T-cell (primary cell): ENCODE measurements at regions not wholly inside any gene's neighbourhood (a gene's known extent, or its start where the extent isn't known, plus 50 kb on each side); places are given as distances from the start of the nearest gene placed in this dataset.

ENCODE experiments used
- ATAC-seq, 4 experiments: fragments of 200-7000 bp in 3 of 4; fragments of 150-1000 bp in 1 of 4; cut with Tn5 transposase; replicated peaks in 1 of 4; 1 replicate in 3 of 4; 2 replicates in 1 of 4; pipeline ENCODE4 v1.10.0; 2021; ENCODE audit warnings: moderate library complexity in 3 of 4, mild to moderate bottlenecking in 2 of 4, moderate number of reproducible peaks in 1 of 4
- CTCF ChIA-PET, 2 donors: fragments of 300-600 bp; sonication (Branson Sonifier 250); formaldehyde crosslinking; loops; one replicate each; lab custom pipeline; 2022; ENCODE audit warnings: antibody characterized with exemption in 2 of 2; lab: Charles Lee
- POLR2A ChIA-PET, 2 donors: fragments of 300-600 bp; sonication (Branson Sonifier 250); formaldehyde crosslinking; loops; one replicate each; lab custom pipeline; 2022; ENCODE audit warnings: antibody characterized with exemption in 2 of 2; lab: Charles Lee
- DNase-seq, 35 experiments: peaks; one replicate each; pipeline versions ENCODE4 v3.0.0 to v3.0.0-alpha.2; 2013 to 2023
- H3K27ac ChIP-seq: one replicate; pipeline ENCODE4 v1.5.1; 2013; ENCODE audit warnings: low read length
- H3K27me3 ChIP-seq, 2 experiments: replicated peaks in 1 of 2; 1 replicate in 1 of 2; 2 replicates in 1 of 2; pipeline versions ENCODE4 v1.6.1 to v1.7.0; 2013; ENCODE audit warnings: low read length in 1 of 2, mixed read lengths in 1 of 2; ENCODE audit not compliant: control insufficient read depth in 2 of 2, insufficient read depth in 2 of 2; ENCODE audit errors: extremely low read depth in 1 of 2
- H3K36me3 ChIP-seq, 2 donors: 1 replicate in 1 of 2; 2 replicates in 1 of 2; pipeline versions ENCODE4 v1.6.1 to v1.7.0; 2013; ENCODE audit warnings: low read length in 1 of 2; ENCODE audit not compliant: control insufficient read depth in 2 of 2, insufficient read depth in 1 of 2; ENCODE audit errors: extremely low read depth in 1 of 2
- H3K4me1 ChIP-seq, 2 experiments: 1 replicate in 1 of 2; 2 replicates in 1 of 2; pipeline versions ENCODE4 v1.6.1 to v1.7.0; 2013; ENCODE audit warnings: low read length in 2 of 2, mixed read lengths in 1 of 2; ENCODE audit not compliant: insufficient read depth in 2 of 2, control insufficient read depth in 1 of 2; ENCODE audit errors: extremely low read depth in 1 of 2
- H3K4me3 ChIP-seq, 2 donors: 1 replicate in 1 of 2; 2 replicates in 1 of 2; pipeline versions ENCODE4 v1.5.1 to v1.7.0; 2013; ENCODE audit warnings: mild to moderate bottlenecking in 2 of 2, low read length in 1 of 2, moderate library complexity in 1 of 2; ENCODE audit not compliant: control insufficient read depth in 1 of 2; ENCODE audit errors: extremely low read depth in 1 of 2
- H3K9me3 ChIP-seq: 2 replicates; pipeline ENCODE4 v1.7.0; 2013
- H3K27ac Mint-ChIP-seq, 2 donors: one replicate each; pipeline ENCODE4 v1.8.0; 2020 to 2021; ENCODE audit warnings: mild to moderate bottlenecking in 2 of 2, mixed read lengths in 2 of 2
- H3K27me3 Mint-ChIP-seq, 2 donors: one replicate each; pipeline ENCODE4 v1.8.0; 2021 to 2022; ENCODE audit warnings: mixed read lengths in 2 of 2
- H3K36me3 Mint-ChIP-seq: one replicate; pipeline ENCODE4 v1.8.0; 2021; ENCODE audit warnings: mixed read lengths
- H3K4me1 Mint-ChIP-seq, 3 donors: one replicate each; pipeline ENCODE4 v1.8.0; 2020 to 2022; ENCODE audit warnings: mixed read lengths in 3 of 3, mild to moderate bottlenecking in 1 of 3
- H3K4me3 Mint-ChIP-seq, 3 donors: one replicate each; pipeline ENCODE4 v1.8.0; 2020 to 2022; ENCODE audit warnings: mild to moderate bottlenecking in 3 of 3, mixed read lengths in 3 of 3, moderate library complexity in 3 of 3
- H3K9me3 Mint-ChIP-seq, 3 donors: one replicate each; pipeline ENCODE4 v1.8.0; 2020 to 2022; ENCODE audit warnings: mixed read lengths in 3 of 3
- WGBS: methylation state at CpG from one replicate; pipeline ENCODE4 v1.1.5; 2013; ENCODE audit warnings: missing lambda C conversion rate; ENCODE audit not compliant: insufficient coverage; 5-methylcytosine and 5-hydroxymethylcytosine counted together

DNA sequence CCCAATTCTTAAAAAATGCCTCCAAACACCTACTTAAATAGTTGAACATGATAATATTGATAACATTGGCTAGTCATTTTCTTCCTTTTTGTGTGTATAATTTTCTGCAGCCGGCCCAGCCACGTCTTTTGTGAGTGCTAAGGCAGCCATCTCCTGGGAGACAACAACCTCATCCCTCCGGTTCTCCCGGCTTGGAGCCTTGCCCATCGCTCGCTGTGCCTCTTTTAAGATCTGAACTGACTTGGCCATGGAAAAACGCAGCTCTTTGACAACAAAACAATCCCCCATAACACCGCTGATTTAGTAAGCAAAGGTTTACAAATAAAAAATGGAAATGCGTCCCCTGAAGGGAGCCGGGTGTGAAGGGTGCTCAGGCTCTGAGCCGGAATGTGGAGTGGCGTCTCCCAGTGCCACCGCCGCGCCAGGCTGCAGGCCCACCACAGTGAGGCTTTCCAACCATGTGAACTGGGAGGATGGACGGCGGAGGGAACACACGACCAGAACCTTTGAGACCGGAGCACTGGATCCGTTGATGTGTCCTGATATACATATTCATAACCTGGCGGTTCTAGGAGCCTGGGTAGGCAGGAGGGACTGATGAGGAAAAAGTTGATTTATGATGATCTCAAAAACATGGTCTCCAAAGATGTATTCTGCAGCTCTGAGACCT lies 87.4 kb downstream of the SMIM21 start:
- no peaks in the 10 kb centered on the region for H3K9me3 ChIP-seq
- ChIA-PET POLR2A (interaction anchor here in 1 of 2 donors (0.5 kb wide), 1 partner anchor 274 kb away, joined by 3 read pairs; no protein-coding TSS in a partner anchor), CTCF (no interaction called here)
- H3K4me3 Mint-ChIP-seq = no peak overlapping the region
- no peak overlapping the region for H3K4me3 ChIP-seq
- no peak overlapping the region for H3K27ac Mint-ChIP-seq
- WGBS = 96% methylated on average over 16 of the region's 21 CpGs
- no peaks in the 10 kb centered on the region for H3K27me3 Mint-ChIP-seq
- ATAC-seq (no peak), DNase-seq (no peak)
- no peaks in the 10 kb centered on the region for H3K36me3 ChIP-seq
- no peak overlapping the region for H3K27ac ChIP-seq
- peaks cover 0 to 3% of the 10 kb centered on the region in 2 experiments for H3K27me3 ChIP-seq
- H3K36me3 Mint-ChIP-seq = no peaks in the 10 kb centered on the region
- no peaks in the 10 kb centered on the region for H3K9me3 Mint-ChIP-seq
- H3K4me1 ChIP-seq = no peaks in the 10 kb centered on the region
- no peaks in the 10 kb centered on the region for H3K4me1 Mint-ChIP-seq
